GM18498 (cell line): ENCODE measurements at regions not wholly inside any gene's neighbourhood (a gene's known extent, or its start where the extent isn't known, plus 50 kb on each side); places are given as distances from the start of the nearest gene placed in this dataset.
"Not testable (repeated sequence)": the region's sequence is repeated elsewhere in the genome, so short reads cannot be mapped to it uniquely, and the experiment has no call there.

Experiments
- ATAC-seq: cut with Tn5 transposase; IDR thresholded peaks from one replicate; pipeline ENCODE4 v1.9.1; 2021; ENCODE audit warnings: mild to moderate bottlenecking, moderate library complexity; ENCODE audit not compliant: unreplicated experiment

GRCh38 chr13:75986818-75987217 lies 350.7 kb downstream of the LMO7 start:
- ATAC-seq, result peak; percentile 99

GRCh38 chr13:75985132-75985531 lies 349.0 kb downstream of the LMO7 start:
- no peak for ATAC-seq

- ATAC-seq, result no peak
Measured at GRCh38 chr13:75978818-75979217, 342.7 kb downstream of the LMO7 start.

- no peak for ATAC-seq
Measured at GRCh38 chr13:75968103-75968838, 332.1 kb downstream of the LMO7 start.

- ATAC-seq, result no peak
Measured at GRCh38 chr13:75963302-75963701, 327.2 kb downstream of the LMO7 start.

GRCh38 chr13:75961911-75962310 lies 325.8 kb downstream of the LMO7 start:
- no peak for ATAC-seq

- peak; percentile 87 for ATAC-seq
Measured at GRCh38 chr13:75960538-75960994, 324.4 kb downstream of the LMO7 start.

- ATAC-seq, result peak; percentile 16
Measured at GRCh38 chr13:75959861-75960481, 323.8 kb downstream of the LMO7 start.

- not testable (repeated sequence) for ATAC-seq
Measured at GRCh38 chr13:75953589-75953988, 317.5 kb downstream of the LMO7 start.

GRCh38 chr13:75947448-75947847 lies 311.3 kb downstream of the LMO7 start:
- no peak for ATAC-seq

- ATAC-seq, result no peak
Measured at GRCh38 chr13:75946536-75947284, 310.6 kb downstream of the LMO7 start.

GRCh38 chr13:75945841-75946482 lies 309.8 kb downstream of the LMO7 start:
- no peak for ATAC-seq

- no peak for ATAC-seq
Measured at GRCh38 chr13:75938811-75939560, 302.9 kb downstream of the LMO7 start.

GRCh38 chr13:75936791-75937190 lies 300.7 kb downstream of the LMO7 start:
- no peak for ATAC-seq

- ATAC-seq, result no peak
Measured at GRCh38 chr13:75935805-75936204, 299.7 kb downstream of the LMO7 start.

GRCh38 chr13:75934889-75935288 lies 298.8 kb downstream of the LMO7 start:
- ATAC-seq, result no peak

GRCh38 chr13:75932636-75933035 lies 296.5 kb downstream of the LMO7 start:
- no peak for ATAC-seq

- no peak for ATAC-seq
Measured at GRCh38 chr13:75931116-75931515, 295.0 kb downstream of the LMO7 start.

- ATAC-seq, result no peak
Measured at GRCh38 chr13:75929076-75929475, 292.9 kb downstream of the LMO7 start.

GRCh38 chr13:75927183-75927669 lies 291.1 kb downstream of the LMO7 start:
- ATAC-seq, result no peak
